ENCODE measurements at regions not wholly inside any gene's neighbourhood (a gene's known extent, or its start where the extent isn't known, plus 50 kb on each side); places are given as distances from the start of the nearest gene placed in this dataset.

DNA sequence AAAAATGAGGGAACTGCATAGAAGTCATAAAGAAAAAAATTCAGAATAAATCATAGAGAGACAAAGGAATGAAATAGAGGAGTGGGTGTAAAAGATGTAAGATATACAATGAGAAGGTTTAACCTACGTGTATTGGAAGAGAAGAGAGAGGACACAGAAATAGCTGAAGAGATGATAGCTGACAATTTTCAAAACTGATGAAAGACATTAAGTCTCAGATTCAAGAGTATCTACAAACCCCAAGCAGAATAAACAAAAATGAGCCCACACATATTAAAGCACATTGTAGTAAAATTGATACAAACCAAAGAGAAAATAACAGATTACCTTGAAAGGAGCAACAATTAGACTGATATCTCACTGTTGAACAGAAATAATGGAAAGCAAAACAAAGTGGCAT lies 107.9 kb upstream of the PRNP start:
- no peak for TF ChIP-seq POLR2A (IDR thresholded peaks at IDR 0.05)
- TF ChIP-seq, protein P1, sequence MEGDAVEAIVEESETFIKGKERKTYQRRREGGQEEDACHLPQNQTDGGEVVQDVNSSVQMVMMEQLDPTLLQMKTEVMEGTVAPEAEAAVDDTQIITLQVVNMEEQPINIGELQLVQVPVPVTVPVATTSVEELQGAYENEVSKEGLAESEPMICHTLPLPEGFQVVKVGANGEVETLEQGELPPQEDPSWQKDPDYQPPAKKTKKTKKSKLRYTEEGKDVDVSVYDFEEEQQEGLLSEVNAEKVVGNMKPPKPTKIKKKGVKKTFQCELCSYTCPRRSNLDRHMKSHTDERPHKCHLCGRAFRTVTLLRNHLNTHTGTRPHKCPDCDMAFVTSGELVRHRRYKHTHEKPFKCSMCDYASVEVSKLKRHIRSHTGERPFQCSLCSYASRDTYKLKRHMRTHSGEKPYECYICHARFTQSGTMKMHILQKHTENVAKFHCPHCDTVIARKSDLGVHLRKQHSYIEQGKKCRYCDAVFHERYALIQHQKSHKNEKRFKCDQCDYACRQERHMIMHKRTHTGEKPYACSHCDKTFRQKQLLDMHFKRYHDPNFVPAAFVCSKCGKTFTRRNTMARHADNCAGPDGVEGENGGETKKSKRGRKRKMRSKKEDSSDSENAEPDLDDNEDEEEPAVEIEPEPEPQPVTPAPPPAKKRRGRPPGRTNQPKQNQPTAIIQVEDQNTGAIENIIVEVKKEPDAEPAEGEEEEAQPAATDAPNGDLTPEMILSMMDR (IDR thresholded peaks at IDR 0.05): no peak
- TF ChIP-seq EP300 (IDR thresholded peaks at IDR 0.05): no peak
